ENCODE measurements at regions not wholly inside any gene's neighbourhood (a gene's known extent, or its start where the extent isn't known, plus 50 kb on each side); places are given as distances from the start of the nearest gene placed in this dataset.
"Not testable (repeated sequence)": the region's sequence is repeated elsewhere in the genome, so short reads cannot be mapped to it uniquely, and the experiment has no call there.

DNA sequence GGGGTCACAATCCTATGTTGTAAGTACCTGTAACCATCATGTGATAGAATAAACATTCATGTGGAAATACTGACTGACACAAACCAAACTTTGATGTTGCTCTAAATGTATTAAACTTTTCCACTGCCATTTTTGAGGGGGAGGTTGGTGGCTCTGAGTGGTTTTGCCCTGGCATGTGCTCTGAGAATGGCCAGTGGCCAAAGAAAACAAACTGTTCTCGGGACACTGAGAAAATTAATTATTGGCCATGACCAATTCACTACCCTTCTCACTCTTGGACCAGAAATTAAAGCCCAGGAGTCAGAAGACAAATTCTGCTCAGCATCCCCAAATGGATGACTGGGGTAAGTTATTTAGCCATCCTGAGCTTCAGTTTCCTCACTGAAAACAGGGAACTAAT, 195.9 kb downstream of the XPNPEP1 start:
- no peak for DNase-seq

DNA sequence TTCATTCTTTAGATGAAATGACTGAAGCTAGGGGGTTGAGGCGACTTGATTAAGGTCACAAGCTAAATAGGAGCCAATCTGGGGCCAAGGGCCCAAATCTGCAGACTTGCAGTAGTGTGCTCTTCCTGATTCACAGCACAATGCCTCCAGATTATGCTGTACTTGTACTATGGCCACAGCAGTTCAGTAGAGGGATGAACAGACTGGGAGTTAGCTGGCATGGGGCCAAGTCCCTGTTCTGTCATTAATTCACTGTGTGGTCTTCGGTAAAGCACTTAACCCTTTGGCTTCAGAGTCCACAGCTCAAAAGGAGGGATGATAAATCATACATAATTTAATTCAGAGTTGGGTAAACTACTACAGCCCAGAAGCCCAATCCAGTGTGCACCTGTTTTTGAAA, 196.8 kb downstream of the XPNPEP1 start:
- DNase-seq = no peak

DNA sequence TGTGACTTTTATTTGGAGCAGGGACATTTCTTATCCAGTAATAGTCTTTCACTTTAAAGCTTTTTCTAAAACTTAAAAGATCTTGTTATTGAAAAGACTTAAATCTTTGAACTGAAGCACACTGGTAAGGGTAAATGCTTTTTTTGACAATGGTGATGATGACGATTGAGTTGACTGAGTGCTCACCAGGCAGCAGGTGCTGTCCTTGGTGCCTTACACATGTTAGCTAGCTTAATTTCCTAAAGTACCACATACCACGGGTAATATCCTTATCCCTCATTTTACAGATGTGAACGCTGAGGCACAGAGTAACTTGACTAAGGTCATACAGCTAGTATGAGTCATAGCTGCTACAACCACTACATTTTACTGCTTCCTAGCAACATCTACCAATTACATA, 200.0 kb downstream of the XPNPEP1 start:
- no peak for DNase-seq

DNA sequence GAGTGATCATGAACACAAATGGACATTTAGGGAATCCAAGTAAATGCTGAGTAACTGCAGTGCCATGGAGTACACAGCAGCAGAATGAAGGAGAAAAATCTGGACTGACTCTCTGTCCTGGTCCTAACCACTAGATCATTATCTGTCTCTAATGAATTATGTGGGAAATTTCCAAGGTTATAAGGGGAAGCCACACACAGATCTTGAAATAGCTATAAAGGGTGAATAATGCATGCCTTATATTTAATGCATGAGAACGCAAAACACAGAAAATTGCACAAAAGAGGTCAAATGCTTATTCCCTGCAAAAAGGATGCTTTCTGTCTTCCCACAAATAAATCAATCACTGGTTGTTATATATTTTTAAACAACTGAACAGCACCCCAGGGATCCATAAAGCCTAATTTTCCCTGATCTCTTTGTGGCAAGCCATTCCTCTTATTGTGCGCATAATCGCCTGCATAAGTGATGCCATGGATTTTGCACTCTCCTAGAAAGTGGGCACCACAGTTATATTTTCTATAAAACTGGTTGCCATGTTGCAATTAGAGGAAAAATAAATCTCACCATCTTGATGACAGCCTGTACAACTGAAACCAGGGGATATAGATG, 201.8 kb downstream of the XPNPEP1 start:
- DNase-seq = no peak

DNA sequence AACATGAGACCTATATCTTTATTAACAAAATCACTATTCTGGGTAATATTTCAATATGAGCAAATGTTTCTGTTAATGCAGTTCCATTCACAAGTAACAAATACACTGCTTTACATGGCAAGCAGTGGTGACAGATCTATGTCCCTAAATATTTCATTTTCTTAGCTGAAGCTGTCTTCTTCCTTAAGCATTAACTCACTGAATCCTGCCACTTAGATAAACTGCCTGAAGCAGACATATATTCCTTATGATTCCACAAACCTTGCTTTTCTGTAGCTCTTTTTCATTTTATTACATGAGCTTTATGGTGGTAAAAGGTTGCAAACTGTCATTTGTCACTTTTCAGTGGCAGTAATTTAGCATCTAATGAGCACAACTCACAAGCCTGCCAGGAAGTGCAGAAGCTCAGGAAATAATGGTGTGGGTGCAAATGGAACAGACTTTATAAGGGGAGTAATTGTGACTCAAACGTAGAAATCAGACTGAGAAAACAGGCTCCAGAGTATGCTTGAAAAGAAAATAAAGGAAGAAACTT, 217.2 kb downstream of the XPNPEP1 start:
- no peak for DNase-seq

DNA sequence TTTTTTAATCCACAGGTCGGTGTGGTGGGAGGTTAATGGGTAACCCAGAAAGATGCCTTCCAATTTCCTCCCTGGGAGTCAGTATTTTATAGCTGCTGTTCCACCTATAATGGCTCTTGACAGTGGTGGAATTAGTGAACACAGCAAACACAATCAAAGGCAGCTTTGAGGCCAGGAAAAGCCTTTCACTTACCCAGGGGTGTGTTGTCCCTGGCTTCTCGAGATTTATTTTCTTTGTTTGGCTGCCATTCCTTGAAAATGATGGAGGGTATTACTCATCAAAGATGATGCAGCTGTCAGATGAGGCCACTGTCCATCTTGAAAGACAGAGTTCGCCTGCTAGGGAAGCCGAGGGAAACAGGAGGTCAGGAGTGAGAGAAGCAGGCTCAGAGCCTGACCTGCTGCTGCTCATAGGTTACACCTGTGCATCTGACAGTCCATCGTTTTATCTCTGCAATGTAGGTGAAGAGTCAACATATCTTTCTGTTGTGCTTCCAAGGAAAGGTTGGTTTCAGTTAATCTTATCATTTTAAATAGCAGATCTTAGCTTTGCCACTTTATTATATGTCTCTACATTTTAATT, 221.6 kb downstream of the XPNPEP1 start:
- no peak for DNase-seq

DNA sequence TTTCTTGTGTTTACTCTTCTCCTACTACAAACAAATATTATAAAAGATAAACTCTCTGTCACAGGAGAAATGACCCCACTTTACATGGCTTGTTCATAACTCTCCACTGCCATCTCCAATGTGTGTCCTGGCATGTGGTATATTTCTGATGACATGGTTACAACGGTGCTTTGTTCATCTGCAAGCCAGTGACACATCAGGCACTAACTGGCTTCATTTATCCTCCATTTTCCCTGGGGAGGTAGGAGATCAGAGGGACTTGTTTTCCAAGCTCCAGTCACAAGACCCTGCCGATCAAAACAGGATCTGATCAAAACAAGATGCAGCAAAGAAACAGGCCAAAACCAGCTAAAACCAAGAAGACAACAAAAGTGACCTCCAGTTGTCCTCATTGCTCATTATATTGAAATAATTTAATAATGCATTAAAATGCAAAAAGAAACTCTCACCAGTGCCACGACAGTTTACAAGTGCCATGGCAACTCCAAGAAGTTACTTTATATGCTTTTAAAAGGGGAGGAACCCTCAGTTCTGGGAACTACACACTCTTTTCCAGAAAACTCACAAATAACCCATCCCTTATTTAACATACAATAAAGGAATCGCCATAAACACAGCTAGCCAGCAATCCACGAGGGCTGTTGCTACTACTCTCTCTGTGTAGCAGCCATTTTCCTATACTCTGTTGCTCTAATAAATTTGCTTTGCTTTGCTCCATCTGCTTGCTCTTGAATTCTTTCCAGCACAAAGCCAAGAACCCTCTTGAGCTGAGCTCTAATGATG, 224.2 kb downstream of the XPNPEP1 start:
- DNase-seq = no peak

DNA sequence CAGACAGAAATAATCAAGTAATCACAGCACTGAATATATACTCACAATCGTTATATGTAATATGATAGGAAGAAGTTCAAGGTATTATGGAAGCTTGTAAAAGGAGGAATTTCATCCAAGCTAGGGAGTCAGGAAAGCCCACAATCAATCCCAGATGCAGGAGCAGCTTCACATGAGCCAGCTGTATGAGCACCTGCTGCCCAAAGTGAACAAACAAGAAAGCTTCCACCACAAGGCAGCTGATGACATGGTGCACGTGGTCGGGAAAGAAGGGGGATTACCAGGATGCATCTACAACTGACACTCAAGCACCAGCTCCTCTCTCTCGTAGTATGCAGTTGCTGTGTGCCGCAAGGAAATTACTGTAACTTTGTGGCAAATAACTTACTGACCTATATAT, 225.2 kb downstream of the XPNPEP1 start:
- no peak for DNase-seq

DNA sequence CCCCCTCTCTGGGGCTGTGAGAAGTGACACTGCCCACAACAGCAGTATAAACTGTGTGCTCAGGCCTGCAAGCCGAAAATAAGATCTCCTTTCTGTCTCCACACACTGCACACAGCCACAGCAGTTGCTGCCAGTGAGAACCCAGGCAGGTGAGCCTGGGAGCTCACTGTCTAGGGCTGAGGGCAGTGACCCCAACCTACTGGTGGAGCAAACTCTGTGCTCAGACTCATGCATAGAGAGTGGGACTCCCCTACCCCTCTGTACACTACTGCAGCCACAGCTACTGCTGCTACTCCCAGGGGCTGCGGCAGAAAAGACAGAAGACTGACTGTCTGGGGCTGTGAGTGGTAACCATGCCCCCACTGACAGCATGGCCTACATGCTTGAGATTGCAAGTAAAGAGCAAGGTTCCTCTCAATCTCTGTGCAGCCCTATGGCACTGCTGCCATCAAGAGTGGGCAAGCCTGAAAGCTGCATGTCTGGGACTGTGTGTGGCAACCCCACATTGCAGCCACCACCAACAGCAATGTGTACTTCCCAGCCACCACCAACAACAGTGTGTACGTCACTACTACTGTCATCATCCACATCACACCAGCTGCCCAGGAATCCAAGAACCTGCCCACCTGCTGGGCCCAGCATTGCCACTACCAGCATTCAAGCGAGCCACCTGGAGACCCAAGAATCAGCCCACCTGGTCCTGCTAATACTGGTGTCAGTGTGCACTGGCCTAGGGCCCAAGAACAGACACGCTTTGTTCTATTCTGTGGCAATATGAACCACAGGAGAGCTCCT, 226.1 kb downstream of the XPNPEP1 start:
- no peak for DNase-seq

DNA sequence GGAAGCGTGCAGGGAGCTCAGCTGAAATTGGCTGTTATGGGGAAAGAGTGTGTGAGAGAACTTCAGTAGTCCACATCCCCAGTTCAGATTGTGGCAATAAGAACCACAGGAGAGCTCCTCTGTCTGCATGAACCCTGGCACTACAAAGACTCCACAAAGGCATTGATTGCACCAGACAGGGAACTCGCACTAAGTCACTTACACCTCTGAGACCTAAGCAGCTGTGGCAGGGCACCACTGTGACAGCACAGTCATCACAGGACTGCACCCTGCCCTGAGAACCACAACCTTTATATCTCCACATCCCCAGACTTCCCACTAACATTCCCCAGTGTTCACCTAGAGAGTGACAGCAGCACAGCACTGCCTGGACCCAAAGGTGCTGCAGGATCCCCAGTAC, 226.8 kb downstream of the XPNPEP1 start:
- no peak for DNase-seq

DNA sequence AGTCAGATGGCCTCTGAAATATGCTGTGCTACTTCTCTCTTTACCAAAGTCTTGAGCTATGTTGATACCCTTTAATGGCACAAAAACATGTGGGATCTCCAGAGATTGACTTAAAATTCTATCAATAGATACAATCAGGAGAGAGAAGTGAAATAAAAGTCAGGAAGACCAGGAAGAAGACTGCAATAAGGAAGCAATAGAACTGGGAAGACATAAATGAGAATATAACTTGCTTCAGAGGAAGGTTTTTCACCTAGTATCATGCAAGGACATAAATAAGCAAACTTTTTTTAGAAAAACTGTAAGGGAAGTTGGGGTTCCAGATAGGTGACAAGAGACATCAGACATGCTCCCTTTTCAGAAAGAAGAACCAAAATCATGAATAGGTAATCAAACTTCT, 227.3 kb downstream of the XPNPEP1 start:
- DNase-seq = no peak

DNA sequence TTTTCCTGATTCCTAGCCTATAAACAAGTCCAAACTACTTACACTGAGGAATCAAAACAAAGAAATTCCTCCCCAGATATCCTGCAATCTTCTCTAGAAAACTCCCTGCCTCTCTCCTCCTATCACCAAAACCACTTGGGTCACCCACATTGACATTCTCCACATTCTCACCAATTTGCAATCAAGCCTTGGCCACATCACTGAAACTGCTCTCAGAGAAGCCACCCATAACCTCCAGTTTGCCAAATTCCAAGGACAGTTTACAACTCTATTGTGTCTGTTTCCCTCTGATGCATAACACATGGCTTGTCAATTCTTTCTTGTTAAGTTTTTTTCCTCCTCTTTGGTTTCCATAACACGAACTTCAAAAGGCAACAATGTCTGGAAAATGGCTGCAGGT, 233.5 kb downstream of the XPNPEP1 start:
- no peak for DNase-seq

DNA sequence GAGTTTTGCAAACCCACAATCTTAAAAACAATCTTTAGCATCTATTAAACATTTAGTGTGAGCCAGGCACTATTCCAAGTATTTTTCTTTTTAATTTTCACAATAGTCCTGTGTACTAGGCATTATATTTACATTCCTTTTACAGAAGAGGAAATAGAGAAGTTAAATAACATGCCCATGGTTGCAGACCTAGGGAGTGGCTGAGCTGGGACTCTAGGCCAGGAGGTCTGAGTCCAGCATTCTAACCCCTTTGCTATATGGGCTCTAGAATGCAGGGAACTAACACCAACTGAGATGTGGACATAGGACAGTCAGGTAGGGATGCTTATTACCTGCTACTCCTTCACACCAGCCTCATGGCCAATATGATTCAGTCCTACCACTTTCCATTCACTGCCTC, 243.8 kb downstream of the XPNPEP1 start:
- DNase-seq = no peak

DNA sequence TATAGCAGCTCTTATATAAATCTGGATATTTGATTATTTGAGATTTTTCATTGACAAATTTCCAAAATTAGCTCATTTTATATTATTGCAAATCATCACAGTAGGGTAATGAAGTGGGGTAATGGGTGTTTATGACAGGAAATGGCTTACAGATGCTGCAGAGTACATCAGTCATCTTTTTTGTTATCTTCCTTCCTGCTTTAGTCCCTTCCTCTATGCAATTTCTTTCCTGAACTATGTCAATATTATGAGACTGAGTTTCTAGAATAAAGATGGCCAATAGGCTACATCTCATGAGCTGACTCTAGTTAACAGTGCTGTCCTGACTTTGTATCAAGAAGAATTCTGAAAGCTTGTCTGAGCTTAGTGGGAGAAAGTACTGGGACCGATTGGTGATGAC, 244.5 kb downstream of the XPNPEP1 start:
- DNase-seq = no peak

DNA sequence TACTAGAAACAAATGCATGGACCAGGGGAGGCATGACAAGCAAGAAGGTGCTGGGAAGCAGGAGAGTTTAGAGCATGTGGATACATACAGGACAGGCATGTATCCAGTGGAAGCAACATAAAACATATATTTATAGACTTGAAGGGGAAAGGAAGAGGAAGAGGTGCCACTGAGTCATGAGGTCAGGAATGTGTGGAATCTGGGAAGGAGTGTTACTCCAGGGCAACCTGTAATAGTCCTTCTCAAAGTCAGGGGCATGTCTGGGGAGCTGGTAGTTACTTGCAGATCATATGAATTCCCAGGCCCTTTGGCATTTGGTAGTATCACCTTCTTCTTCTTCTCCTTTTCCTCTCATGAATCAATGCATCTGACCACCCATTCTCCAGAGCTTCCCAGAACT, 246.6 kb downstream of the XPNPEP1 start:
- DNase-seq = no peak

DNA sequence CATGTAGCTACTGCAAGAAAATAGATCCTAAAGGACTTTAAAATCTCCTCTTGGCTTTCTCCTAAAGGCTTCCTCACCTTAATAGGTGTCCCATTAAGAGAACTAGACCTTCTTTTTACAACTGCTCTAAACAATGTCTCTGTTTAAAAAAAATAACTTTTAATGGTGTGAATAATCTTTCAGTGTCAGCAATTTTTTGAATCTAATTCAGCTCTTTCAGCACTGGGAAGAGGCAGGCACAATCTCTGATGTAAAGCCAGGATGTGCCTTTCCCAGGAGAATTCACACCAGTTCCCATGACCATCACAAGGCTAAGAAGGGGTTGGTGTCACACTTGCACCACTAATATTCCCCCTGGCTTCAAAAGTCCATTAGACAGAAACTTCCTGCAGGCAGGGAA, 254.6 kb downstream of the XPNPEP1 start:
- no peak for DNase-seq

DNA sequence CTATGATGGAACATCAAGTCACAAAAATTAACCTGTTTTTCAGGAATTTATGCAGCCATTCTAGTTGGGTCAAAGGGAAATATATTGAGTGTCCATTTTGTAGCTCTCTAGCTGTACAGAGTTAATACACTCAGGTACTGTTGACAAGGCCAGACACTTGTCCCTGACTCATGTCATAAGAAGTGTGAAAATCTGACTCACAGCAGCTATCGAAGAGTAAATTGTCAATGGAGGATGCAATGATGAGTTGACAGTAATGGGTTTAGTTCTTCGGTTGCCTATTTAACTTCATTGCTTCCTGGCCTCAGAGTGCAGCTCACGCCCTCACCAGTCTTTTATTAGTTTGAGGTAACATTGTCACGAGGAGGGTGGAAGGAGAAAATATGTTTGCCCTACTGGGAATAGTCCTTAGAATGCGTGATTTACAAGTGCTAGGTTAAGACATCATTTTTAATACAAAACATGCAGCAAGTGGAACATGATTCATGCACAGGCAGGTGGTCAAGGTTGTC, 255.1 kb downstream of the XPNPEP1 start:
- no peak for DNase-seq

DNA sequence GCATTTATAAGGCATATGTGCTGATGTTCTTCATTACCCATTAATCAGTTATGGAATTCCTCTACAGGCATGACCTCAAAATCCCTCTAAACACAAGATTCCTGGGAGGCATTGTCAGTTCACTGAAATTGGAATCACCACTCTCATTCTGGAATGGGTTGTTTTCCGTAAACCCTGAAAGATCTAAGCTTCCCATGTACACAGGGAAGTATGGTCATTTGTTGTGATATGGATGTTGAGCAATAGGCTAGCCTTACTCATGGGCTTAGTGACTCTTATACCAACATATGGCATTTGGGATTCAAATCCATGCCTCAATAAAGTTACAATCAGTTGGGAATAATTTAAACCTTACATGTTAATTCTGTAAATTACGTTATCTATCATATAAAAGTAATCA, 258.0 kb downstream of the XPNPEP1 start:
- no peak for DNase-seq

DNA sequence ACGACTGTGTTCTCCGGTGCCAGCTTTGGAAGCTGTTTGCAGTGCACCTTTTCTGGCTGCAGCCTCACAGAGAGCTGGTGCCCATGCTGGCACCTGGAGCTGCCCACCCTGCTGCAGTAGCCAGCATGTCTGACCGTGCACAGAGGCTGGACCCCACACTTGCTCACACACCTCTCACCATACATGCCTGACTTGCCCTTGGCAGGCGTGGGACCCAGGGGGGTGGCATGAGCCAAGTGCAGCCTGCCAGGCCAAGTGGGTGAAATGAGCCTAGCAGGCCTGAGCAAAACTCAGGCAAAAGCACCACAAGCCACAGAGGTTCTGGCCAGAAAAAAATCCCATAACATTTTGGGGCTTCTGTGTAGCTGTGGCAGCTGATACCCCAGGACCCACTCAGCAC, 258.8 kb downstream of the XPNPEP1 start:
- no peak for DNase-seq

DNA sequence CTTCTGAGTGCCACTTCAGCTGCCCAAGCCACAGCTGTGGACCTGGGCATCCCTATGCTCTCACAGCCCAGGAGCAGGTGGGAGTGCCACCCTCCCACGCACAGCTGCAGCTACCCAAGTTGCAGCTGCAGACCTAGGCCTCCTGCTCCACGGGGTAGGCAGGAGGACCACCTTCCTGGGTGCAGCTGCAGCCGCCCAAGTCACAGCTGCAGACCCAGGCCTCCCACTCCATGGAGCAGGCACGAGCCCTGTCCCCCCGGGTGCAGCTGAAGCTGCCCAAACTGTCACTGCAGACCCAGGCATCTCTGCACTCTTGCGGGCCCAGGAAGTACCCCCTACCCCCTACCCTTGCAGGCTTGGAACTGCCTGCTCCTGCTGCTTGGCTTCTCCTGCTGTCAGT, 260.2 kb downstream of the XPNPEP1 start:
- DNase-seq = no peak

DNA sequence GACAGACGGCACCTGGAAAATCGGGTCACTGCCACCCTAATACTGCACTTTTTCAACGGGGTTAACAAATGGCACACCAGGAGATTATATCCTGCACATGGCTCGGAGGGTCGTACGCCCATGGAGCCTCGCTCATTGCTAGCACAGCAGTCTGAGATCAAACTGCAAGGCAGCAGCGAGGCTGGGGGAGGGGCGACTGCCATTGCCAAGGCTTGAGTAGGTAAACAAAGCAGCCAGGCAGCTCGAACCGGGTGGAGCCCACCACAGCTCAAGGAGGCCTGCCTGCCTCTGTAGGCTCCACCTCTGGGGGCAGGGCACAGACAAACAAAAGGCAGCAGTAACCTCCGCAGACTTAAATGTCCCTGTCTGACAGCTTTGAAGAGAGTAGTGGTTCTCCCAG, 270.7 kb downstream of the XPNPEP1 start:
- DNase-seq = not testable (repeated sequence)

DNA sequence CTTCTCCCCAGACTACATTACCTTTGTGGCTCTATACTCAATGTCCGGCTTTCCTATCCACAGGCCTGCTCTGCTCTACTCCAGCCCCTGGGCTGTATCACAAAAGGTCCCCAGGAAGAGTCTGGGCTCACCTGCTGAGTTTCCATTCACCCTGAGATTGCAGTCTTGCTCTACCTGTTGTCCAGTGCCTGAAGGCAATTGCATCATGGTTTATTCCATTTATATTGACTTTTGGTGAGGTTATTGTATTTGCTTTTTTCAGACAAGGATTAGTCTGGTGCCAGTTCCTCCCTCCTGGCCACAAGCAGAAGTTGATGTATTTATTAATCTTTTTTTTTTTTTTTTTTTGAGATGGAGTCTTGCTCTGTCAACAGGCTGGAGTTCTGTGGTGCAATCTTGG, 273.1 kb downstream of the XPNPEP1 start:
- DNase-seq = no peak

DNA sequence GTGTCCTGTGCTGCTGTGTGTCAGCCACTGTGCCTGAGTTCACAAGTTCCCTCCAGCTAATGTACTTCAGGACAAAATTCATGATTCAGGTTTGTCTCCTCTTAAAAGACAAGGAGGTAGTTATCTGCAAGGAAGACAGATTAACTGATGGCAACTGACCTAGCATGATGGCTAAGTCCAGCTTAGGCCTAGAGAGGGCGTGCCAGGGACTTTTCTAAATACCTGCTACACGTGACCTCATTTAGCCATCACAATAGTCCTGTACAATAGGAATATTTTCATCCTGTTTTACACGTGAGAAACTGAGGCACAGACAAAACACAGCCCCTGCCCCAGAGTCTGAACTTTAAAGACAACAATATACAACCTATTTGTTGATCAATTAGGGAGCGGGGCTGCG, 275.7 kb downstream of the XPNPEP1 start:
- no peak for DNase-seq
